NCI-H2081 (cell line): ENCODE measurements at regions not wholly inside any gene's neighbourhood (a gene's known extent, or its start where the extent isn't known, plus 50 kb on each side); places are given as distances from the start of the nearest gene placed in this dataset.
A peak's percentile ranks its signal among the peaks of the same experiment; 100 is the strongest.
"Not testable (repeated sequence)": the region's sequence is repeated elsewhere in the genome, so short reads cannot be mapped to it uniquely, and the experiment has no call there.

ENCODE experiments used
- DNase-seq, 2 experiments: peaks; one replicate each; lab custom pipeline; 2025; lab: John Stamatoyannopoulos, UW

DNA sequence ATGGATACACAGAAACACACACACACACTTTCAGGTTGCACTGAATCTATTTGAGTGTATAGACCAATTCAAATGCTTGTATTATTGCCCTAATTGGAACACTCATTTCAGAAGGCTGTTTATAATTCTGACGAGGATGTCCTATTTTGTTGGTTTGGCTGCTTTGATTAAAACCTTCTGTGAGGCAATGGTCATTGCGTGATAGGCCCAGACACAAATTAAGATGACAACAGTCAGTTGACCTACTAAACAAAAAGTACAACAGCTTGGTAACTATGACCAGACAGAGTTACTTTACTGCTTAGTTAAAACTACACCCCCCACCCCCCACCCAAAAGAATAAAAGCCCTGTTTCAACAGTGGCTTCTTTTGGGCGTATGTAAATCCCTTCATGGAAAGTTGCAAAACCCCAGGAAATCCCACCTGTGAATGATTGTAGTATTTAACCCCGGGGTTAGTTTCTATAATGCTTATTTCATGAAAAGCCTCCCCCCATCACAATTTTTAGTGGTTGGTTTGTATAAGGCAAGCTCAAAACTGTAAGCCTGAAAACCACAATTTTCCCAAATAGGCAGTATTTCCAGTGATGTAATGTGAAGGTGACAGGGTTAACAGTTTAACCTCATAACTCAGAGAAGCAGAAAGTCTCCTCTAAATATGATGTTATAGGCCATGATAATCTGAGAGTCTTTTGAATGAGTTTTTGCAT is 340.8 kb downstream of the FGF10 start:
- no peak for DNase-seq

DNA sequence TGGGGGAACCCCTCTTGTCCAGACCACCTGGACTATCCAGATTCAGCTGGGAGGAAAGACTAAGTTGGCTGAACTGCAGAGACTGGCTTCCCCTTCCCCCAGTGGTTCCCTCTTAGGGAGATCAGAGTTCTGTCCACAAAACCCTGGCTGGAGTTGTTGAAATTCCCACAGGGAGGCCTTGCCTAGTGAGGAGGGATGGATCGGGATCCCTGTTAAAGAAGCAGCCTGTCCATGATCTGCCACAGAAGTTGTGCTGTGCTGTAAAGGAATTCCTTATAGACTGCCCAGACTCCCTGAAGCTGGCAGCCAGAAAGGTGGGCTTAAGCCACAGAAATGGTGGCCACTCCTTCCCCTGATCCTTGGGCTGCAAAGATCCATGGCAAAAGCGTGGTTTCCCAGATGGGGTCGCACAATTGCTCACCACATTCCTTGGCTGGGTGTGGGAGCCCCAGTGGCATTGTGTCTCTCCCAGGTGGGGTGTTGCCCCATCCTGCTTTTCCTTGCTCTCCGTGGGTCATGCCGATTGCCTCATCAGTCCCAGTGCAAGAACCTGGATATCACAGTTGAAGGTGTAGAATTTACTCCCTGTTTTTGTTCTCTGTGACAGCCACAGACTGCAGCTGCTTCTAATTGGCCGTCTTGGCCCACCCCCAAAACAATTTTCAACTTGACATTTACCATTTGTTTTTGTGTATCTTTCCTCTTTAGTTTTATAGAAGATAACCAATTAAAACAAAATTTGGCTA is 342.4 kb downstream of the FGF10 start:
- no peak for DNase-seq

DNA sequence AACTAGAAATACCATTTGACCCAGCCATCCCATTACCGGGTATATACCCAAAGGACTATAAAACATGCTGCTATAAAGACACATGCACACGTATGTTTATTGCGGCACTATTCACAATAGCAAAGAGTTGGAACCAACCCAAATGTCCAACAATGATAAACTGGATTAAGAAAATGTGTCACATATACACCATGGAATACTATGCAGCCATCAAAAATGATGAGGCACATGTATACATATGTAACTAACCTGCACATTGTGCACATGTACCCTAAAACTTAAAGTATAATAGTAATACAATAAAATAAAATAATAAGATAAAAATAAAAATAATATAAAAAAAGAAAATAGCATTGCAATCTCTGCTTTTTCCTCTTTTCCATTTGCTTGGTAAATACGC is 344.7 kb downstream of the FGF10 start:
- not testable (repeated sequence) for DNase-seq

DNA sequence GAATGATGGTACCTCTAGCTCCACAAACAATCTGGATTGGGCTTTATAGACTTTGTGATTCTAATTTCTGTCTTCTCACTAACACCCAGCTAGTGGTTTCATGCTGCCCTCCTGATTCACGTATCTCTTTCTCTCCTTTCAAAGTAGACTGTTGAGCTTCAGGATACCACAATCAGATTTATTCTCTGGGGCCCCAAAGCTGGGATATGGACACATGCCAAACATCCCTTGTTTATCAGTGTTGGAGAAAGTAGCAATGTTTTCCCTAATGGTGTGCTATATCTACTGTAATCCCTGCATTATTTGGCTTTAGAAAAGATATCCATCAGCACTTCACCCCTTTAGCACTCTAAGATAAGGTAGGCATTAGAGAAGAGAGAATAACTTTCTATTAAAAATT is 361.0 kb downstream of the FGF10 start:
- no peak for DNase-seq

DNA sequence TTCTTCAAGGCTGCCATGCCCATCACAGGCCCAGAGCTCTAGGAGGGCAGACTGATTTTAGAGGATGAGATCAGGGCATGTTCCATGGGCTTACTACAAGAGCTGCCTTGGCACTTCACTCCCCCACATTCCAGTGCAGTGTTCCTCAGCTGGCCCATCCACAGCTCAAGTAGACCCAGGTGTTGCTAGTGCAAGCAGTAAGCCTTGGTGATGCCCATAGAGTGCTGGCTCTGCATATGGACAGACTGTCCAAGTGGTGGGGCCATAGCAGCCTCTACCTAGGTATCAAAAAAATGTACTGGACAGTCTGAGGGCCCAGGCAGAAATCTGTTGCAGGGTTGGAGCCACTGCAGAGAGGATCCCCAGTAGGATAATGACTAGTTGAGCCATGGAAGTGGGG is 366.6 kb downstream of the FGF10 start:
- no peak for DNase-seq

DNA sequence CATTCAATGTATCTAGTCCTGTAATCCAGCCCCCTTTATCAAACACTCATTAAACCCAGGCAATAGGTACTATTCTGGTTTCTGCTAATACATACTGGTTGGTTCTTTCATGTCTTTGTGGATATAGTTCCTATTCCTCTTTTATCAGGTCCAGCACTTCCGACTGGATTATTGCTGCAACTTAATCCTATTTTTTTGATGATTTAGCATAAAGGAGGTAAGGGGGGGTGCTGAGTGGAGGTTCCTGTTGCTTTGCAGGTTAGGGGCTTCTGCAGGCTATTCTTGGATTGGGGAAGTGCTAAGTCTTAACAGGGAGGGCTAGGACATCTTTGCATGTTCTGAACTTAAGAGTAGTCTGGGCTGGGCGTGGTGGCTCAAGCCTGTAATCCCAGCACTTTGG is 377.7 kb downstream of the FGF10 start:
- DNase-seq = no peak

DNA sequence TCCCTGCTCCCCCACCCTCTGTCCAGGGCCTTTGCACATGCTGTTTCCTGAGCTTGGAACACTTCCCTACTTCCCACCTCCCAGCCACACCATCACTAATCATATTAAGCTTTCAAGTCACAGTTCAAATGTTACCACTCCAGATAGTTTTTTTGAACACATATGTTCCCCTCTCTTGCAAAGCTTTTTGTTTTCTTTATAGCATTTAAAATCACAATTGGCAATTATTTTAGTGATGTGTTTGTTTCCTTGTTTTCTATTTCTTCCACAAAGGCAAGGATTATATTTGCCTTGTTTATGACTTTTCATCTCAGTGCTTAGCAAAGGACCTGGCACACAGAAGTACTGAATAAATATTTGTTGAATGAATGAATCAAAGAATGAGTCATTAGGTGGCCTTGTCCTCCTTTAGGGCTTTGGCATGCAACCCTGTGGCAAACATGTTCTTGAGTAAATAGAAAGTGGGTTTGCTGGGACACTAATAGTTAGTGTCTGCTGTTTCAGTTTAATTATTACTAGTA is 386.8 kb downstream of the FGF10 start:
- peak in 1 of 2 experiments; percentile 16 for DNase-seq

DNA sequence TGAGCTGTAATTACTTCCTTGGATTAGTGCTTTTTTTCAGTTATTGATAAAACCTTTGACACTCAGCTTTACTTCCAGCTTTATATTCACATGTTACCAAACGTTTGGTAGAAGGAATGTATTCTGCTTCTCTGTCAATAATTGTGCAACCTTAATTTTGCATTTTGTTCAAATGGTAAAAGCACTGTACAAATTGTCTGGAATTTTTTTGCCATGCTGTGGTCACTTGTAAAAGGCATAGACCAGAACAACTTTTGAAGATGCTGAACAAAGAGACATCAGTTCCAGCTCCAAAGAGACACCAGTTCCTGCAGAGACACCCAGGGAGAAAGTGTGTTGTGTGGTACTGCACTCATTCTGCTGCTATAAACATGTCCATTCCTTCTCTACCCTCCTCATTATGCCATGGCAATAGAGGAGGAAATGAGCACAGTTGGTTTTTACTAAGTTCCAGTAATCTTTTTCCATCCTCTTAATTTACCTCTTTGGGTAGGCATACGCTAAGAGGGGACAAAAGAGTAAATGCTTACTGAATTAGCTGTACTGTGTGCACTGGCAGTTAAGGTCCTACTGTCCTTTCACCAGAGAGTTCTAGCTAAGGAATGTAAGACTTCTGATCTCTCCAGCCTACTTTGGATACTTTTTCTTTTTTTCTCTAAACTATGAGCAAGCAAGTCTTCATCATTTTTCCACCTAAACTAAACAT is 387.4 kb downstream of the FGF10 start:
- DNase-seq = no peak

DNA sequence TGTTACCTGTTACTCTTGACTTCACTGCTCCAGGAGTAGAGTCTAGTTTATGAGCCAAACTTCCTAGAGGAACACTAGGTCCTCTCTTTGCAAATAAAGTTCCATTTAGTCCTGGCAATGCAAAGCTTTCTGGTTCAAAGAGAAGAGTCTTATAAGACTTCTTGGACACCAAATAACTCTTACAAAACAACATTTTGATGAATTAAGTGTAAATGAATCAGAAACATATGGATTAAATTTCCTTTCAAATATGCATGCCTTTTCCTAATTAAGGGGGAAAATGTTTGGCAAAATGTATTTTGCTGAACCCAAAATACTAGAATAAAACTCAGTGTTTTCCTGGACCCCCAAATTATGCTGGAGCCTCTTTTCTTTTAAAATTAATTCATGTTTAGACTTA is 388.0 kb downstream of the FGF10 start:
- DNase-seq = no peak

DNA sequence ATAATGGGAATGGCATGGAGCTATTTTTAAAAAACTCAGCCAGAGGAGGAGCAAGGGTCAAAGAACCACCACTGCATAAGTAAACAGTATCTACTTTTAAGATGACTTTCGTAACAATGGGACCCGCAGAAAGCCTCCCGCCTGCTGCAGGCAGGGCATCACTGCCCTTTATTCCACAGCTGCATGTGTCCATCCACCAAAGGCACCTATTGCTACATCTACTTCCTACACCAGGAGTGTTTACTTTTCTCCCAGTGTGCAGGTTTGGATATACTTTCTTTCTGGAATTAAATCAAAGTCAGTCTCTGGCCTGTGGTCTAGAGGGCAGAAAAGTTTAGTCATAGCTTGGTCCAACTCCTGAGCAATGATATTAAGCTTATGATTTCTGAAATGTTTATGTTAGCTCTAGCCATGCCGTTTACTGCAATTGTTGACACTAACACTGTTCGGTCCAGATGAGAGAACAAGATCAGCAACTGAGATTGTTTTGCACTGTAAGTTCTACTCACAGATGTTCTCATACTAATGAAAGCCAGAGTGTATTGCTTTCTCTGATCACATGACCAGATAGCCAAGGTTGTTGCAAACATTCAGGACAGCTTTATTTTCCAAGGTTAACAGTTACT is 391.5 kb downstream of the FGF10 start:
- DNase-seq = no peak

DNA sequence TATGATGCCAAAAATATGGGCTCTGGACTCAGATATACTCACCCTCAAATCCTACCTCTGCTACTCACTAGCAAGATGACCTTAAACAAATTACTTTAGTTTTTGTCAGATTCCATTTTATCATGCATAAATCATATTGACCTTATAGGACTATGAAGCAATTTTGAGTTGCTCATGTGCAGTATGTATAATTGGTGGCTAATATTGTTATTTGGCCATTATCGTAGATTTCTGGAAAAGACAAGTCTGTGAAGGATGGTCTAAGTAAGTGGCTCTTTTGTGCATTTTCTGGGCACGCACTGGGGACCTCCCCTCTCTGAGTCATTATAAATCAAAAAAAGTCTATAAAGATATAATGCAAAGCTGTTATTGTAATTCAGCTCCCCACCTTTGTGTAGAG is 393.0 kb downstream of the FGF10 start:
- no peak for DNase-seq

DNA sequence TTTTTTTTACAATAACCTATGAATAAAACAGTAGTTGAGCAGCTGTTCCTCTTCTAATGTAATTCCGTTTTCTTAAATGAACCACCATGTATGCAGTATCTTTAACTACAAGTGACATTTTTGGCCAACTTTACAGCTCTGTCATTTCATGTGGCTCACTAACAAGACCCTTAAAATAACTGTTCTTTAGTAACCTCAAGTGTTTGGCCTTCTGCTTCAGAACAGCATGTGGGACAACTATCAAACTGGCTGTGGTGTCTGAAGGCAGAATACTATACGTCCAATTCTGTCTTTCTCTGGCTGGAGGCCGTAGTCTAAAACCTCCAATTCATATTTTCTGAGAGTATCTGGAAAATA is 391.4 kb downstream of the NNT start:
- DNase-seq = no peak

DNA sequence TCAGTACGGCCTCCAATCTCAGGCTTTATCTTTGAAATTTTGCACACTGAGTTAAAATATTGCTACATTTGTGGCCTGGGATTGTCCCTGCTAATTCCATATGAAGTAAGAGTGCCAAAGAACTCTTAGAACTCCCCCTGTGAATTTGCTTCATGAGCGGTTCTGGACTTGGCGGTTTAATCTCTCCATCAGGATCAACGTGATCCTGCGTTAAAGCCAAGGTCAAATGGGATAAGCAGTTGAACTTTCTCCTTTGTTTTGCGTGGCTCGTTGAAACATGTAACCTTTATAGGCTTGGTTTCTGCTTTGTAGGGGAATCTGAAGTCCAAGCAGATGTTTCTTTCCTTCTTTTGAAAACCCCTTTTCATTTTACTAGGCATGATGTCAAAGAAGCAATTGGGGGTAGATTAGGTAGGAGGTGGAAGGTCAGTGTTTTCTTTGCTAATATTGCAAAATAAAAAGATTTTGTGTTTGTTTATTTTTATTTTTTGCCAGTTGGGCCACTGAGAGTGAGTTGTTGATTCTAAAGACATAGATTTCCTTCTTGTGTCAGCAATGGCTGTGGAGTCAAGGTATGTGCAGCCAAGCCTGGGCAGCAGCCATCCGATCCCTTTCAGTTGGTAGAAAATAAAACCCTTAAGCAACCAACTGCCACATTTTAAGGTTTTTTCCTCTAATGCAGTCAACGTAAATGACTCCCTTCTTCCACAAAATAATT is 390.8 kb downstream of the NNT start:
- DNase-seq = no peak

DNA sequence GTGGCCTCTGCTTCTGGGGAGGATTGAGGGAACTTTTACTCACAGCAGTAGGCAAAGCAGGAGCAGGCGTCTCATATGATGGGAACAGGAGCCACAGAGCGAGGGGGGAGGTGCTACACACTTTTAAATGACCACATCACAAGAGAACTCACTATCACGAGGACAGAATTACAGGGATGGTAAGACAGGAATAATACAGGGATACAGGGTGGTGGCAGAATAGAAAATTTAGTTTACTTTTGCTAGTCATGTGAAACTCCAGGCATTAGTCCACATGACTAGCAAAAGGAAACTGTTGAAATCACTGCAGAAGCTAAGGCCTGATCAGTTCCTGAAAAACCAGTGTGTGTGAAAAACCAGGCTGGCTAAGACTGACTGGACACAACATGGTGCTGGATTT is 382.4 kb downstream of the NNT start:
- no peak for DNase-seq

DNA sequence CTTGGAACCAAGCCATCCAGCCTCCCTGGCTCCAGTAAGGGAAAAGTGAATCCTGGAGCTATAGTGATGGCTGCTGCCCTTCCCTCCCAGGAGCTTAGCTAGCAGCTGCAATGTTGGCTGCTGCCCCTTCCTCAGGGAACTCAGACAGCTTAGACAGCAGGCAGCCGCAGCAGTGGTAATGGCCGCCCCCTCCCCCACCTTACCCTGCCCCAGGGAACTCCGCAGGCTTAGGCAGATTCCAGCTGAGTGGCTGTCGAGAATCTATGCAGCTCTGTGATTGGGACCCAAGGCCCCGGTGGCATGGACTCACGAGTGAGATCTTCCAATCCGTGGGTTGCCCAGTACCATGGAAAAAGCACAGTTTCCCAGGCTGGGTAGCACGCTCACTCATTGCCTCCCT is 378.6 kb downstream of the NNT start:
- DNase-seq = no peak

DNA sequence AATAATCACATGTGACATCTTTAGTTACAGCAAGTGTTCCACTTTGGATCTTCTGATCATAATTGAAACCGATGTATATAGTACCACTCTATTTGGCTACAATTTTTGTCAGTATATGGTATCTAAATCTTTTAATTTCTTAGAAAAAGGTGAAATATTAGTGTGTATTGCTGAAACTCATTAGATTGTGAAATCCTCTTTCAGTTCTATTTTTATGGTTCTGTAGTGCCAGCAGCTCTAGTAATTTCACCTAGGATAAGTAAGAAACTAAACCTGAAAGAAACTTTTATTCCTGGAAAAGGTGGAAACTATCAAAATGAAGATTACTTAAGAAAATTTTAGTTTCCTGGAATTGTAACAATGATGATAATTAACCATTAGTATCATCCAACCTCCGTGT is 370.9 kb downstream of the NNT start:
- no peak for DNase-seq

DNA sequence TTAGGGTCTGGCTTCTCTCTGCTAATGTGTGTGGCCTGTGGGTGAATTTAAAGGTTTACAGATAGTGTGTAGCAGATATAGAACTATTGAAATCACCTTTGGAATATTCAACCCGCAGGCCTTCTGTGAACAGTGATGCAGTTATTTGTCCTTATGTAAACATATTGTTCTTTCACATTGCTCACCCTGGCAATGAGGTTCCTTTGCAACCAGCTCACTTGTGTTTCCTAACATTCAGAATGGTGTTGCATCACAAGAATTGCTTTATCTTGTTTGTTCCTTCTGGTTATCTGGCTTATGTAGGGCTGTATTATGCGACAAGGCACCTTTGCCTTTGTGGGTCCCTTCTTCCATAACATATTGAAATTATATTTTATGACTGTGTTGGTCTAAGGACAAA is 370.3 kb downstream of the NNT start:
- no peak for DNase-seq

DNA sequence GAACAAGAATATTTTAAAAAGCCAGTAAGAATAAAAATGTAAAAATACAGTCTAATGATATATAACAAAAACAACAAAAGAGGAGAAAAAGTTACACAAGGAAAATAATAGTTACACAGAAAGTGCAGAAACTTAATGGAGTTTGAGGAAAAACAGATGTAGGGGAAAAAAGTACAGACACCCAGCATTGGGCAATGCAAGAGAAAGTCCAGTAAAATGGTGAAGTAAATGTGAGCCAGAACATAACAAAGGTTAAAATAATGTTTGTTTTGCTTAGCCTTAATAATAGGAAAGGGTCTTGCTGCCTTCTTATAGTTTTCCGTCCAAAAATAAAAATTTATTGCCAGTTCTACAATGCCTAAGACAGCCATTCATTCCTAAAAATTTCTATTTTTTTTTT is 364.2 kb downstream of the NNT start:
- no peak for DNase-seq

DNA sequence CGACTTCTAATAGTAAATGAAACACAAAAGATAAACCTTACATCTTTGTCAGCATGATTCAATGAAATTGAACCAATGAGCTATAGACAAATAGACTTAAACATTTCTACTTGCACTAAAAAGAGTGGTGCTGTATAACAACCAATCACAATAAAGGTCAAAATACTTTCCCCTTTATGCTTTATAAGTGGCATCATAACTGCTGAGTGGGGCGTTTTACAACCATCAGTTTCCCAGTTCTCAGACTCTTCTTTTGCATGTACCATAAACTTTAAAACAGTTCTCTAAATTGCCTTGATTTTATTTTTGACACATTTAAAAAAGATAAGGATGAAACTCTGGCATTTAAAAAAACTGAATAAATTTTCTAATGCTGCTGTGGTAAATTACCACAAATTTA is 356.2 kb downstream of the NNT start:
- no peak for DNase-seq

DNA sequence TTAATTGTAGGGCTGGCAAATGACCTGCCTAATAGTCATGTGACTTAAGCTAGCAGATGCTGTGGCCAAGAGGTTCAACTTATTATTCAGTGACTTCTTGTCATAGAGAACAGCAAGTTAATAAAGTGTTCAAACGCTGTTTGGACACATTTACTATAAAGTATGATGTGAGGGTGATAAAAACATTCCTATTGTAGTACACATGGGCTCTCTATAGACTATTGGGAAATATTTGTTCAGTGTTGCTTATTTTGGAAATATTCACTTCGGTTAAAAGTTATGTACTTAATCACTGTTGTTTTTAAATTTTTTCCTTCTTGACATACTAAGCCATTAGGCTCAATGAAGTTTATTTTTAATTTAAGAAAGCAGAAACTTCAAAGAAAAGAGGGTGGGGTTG is 345.0 kb downstream of the NNT start:
- DNase-seq = no peak

DNA sequence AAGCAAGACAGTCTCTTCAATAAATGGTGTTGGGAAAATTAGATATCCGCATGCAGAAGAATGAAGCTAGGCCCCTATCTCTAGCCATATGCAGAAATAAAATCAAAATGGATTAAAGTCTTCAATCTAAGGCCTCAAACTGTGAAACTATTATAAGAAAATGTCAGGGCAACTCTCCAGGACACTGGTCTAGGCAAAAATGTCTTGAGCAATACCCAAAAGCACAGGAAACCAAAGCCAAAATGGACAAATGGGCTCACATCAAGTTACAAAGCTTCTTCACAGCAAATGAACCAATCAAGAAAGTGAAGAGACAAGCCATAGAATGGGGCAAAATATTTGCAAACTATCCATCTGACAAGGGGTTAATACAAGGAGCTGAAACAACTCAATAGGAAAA is 338.8 kb downstream of the NNT start:
- DNase-seq = no peak

DNA sequence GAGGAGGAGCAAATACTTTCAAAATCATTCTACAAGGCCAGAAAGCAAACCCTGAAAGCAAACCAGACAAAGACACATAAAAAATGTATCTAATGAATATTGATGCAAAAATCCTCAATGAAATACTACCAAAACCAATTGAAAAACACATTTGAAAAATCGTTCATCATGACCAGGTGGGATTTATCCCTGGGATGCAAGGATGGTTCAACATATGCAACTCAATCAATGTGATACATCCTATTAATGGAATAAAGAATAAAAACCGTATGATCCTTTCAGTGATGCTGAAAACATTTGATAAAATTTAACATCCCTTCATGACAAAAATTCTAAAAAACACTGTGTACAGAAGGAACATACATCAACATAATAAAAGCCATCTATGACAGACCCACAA is 337.6 kb downstream of the NNT start:
- DNase-seq = no peak
